HEK293 (cell line): ENCODE measurements at regions not wholly inside any gene's neighbourhood (a gene's known extent, or its start where the extent isn't known, plus 50 kb on each side); places are given as distances from the start of the nearest gene placed in this dataset.

Source experiments
- CTCF ChIA-PET: fragments of 350-600 bp; formaldehyde crosslinking; extraction: SDS; loops from one replicate; lab custom pipeline; 2021; ENCODE audit warnings: antibody characterized with exemption; lab: Yijun Ruan, JAX
- POLR2A ChIA-PET: fragments of 300-600 bp; formaldehyde crosslinking; extraction: SDS; loops from one replicate; lab custom pipeline; 2020; ENCODE audit warnings: antibody characterized with exemption, inconsistent platforms; lab: Yijun Ruan, JAX
- H3K27ac ChIP-seq: fragments of 200-500 bp; sonication (Bioruptor generic); 2 replicates; pipeline ENCODE4 v1.5.1; 2014; ENCODE audit warnings: low read depth, low read length, control low read depth, inconsistent platforms; ENCODE audit errors: extremely low read depth
- H3K36me3 ChIP-seq, 2 experiments: fragments of 200-500 bp in 1 of 2; sonication (Bioruptor generic) in 1 of 2; 1 replicate in 1 of 2; 2 replicates in 1 of 2; pipeline ENCODE4 v1.5.1; 2014 to 2017; ENCODE audit warnings: inconsistent platforms in 2 of 2, low read length in 2 of 2; ENCODE audit not compliant: control insufficient read depth in 2 of 2, insufficient read depth in 1 of 2
- H3K4me1 ChIP-seq: fragments of 200-500 bp; sonication (Bioruptor generic); 2 replicates; pipeline ENCODE4 v1.5.1; 2014; ENCODE audit warnings: mild to moderate bottlenecking, low read length, inconsistent platforms; ENCODE audit not compliant: control insufficient read depth, insufficient read depth
- H3K4me3 ChIP-seq: 2 replicates; pipeline ENCODE4 v1.5.1; 2011; ENCODE audit warnings: low read depth, mild to moderate bottlenecking, control low read depth, low read length, moderate library complexity
- H3K9me3 ChIP-seq: fragments of 200-500 bp; sonication (Bioruptor generic); 2 replicates; pipeline ENCODE4 v1.5.1; 2014; ENCODE audit warnings: low read depth, low read length, inconsistent platforms; ENCODE audit not compliant: control insufficient read depth, insufficient read depth
- BCL11A ChIP-seq: fragments of 450-650 bp; formaldehyde crosslinking; IDR thresholded peaks from 2 replicates; pipeline ENCODE4 v1.5.1; 2016; ENCODE audit warnings: low read depth, missing biosample characterization, missing genetic modification characterization
- FEZF1 ChIP-seq: fragments of 450-650 bp; formaldehyde crosslinking; IDR thresholded peaks from 2 replicates; pipeline ENCODE4 v1.5.1; 2016; ENCODE audit warnings: missing biosample characterization, missing genetic modification characterization
- MEIS1 ChIP-seq: sonication (generic); formaldehyde crosslinking; IDR thresholded peaks from 2 replicates; pipeline ENCODE4 v1.8.1; 2022; ENCODE audit warnings: missing genetic modification reagents, mild to moderate bottlenecking, borderline replicate concordance
- OSR2 ChIP-seq: fragments of 450-650 bp; formaldehyde crosslinking; IDR thresholded peaks from 2 replicates; pipeline ENCODE4 v1.5.1; 2016; ENCODE audit warnings: missing biosample characterization, missing genetic modification characterization
- PRDM1 ChIP-seq: fragments of 450-650 bp; formaldehyde crosslinking; IDR thresholded peaks from 2 replicates; pipeline ENCODE4; 2016; ENCODE audit warnings: missing biosample characterization, missing genetic modification characterization
- SCRT2 ChIP-seq: fragments of 450-650 bp; formaldehyde crosslinking; IDR thresholded peaks from 2 replicates; pipeline ENCODE4 v1.5.1; 2016; ENCODE audit warnings: missing biosample characterization, missing genetic modification characterization
- SP2 ChIP-seq: fragments of 450-650 bp; formaldehyde crosslinking; IDR thresholded peaks from 2 replicates; pipeline ENCODE4 v1.5.1; 2016; ENCODE audit warnings: missing biosample characterization, missing genetic modification characterization
- SP3 ChIP-seq: fragments of 450-650 bp; formaldehyde crosslinking; IDR thresholded peaks from 2 replicates; pipeline ENCODE4 v1.5.1; 2016; ENCODE audit warnings: missing biosample characterization, missing genetic modification characterization
- YY2 ChIP-seq: fragments of 450-650 bp; formaldehyde crosslinking; IDR thresholded peaks from 2 replicates; pipeline ENCODE4 v1.5.1; 2016; ENCODE audit warnings: missing biosample characterization, missing genetic modification characterization
- ZBTB8A ChIP-seq: fragments of 450-650 bp; formaldehyde crosslinking; IDR thresholded peaks from 2 replicates; pipeline ENCODE4 v1.5.1; 2016; ENCODE audit warnings: missing biosample characterization, missing genetic modification characterization
- ZNF19 ChIP-seq: fragments of 450-650 bp; formaldehyde crosslinking; IDR thresholded peaks from 2 replicates; pipeline ENCODE4; 2016; ENCODE audit warnings: missing biosample characterization, missing genetic modification characterization, low read depth
- ZNF202 ChIP-seq: fragments of 450-650 bp; formaldehyde crosslinking; IDR thresholded peaks from 2 replicates; pipeline ENCODE4 v1.5.1; 2016; ENCODE audit warnings: missing biosample characterization, missing genetic modification characterization, borderline replicate concordance
- ZNF37A ChIP-seq: fragments of 450-650 bp; IDR thresholded peaks from 2 replicates; pipeline ENCODE4 v1.5.1; 2018; ENCODE audit warnings: missing biosample characterization, missing genetic modification characterization
- ZNF391 ChIP-seq: fragments of 450-650 bp; formaldehyde crosslinking; IDR thresholded peaks from 2 replicates; pipeline ENCODE4 v1.5.1; 2016; ENCODE audit warnings: low read depth, missing biosample characterization, missing genetic modification characterization, borderline replicate concordance
- ZNF530 ChIP-seq: fragments of 450-650 bp; formaldehyde crosslinking; IDR thresholded peaks from 2 replicates; pipeline ENCODE4 v1.5.1; 2016; ENCODE audit warnings: low read depth, missing biosample characterization, missing genetic modification characterization
- ZNF558 ChIP-seq: fragments of 450-650 bp; formaldehyde crosslinking; IDR thresholded peaks from 2 replicates; pipeline ENCODE4 v1.5.1; 2016; ENCODE audit warnings: missing biosample characterization, missing genetic modification characterization
- ZNF585B ChIP-seq: fragments of 450-650 bp; formaldehyde crosslinking; IDR thresholded peaks from 2 replicates; pipeline ENCODE4 v1.5.1; 2016; ENCODE audit warnings: missing biosample characterization, missing genetic modification characterization
- ZNF600 ChIP-seq: fragments of 450-650 bp; formaldehyde crosslinking; IDR thresholded peaks from 2 replicates; pipeline ENCODE4 v1.5.1; 2016; ENCODE audit warnings: missing biosample characterization, missing genetic modification characterization
- ZNF621 ChIP-seq: fragments of 450-650 bp; formaldehyde crosslinking; IDR thresholded peaks from 2 replicates; pipeline ENCODE4 v1.5.1; 2017; ENCODE audit warnings: missing biosample characterization, missing genetic modification characterization
- ZNF626 ChIP-seq: fragments of 450-650 bp; sonication (Bioruptor Pico); formaldehyde crosslinking; IDR thresholded peaks from 2 replicates; pipeline ENCODE4 v1.5.1; 2018; ENCODE audit warnings: missing biosample characterization, missing genetic modification characterization, inconsistent platforms
- ZNF747 ChIP-seq: fragments of 450-650 bp; formaldehyde crosslinking; IDR thresholded peaks from 2 replicates; pipeline ENCODE4 v1.5.1; 2016; ENCODE audit warnings: missing biosample characterization, missing genetic modification characterization
- TF ChIP-seq, protein P1 (sequence below): fragments of 450-650 bp; formaldehyde crosslinking; IDR thresholded peaks from 2 replicates; pipeline ENCODE4 v1.5.1; 2017; ENCODE audit warnings: missing biosample characterization, missing genetic modification characterization
- TF ChIP-seq, protein P2 (sequence below): fragments of 450-650 bp; formaldehyde crosslinking; IDR thresholded peaks from 2 replicates; pipeline ENCODE4 v1.5.1; 2016; ENCODE audit warnings: missing biosample characterization, missing genetic modification characterization
- TF ChIP-seq, protein P3 (sequence below): fragments of 450-650 bp; formaldehyde crosslinking; IDR thresholded peaks from 2 replicates; pipeline ENCODE4 v1.5.1; 2017; ENCODE audit warnings: missing biosample characterization, missing genetic modification characterization
- TF ChIP-seq, protein P4 (sequence below): IDR thresholded peaks from 2 replicates; pipeline ENCODE4 v1.6.1; 2011; ENCODE audit warnings: mild to moderate bottlenecking, low read depth, low read length, borderline replicate concordance
- TF ChIP-seq, protein P5 (sequence below): fragments of 450-650 bp; formaldehyde crosslinking; IDR thresholded peaks from 2 replicates; pipeline ENCODE4 v1.5.1; 2017; ENCODE audit warnings: missing biosample characterization, missing genetic modification characterization

DNA sequence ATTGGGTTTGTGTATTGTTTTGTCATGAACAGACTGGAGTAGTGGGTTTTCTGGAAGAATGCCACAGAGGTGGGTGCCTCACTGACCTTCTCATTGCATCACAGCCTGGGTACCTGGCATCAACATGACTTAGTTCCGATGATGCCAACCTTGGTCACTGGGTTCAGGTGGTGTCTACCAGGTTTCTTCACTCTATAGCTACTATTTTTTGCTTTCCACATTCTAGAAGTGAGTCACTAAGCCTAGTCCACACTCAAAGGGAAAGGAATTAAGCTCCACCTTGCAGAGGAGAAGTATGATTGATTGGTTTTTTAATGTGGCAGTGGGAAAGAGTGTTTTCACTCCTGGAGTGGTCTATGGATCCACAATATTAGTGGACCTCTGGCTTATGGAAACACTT is 391.9 kb downstream of the DMRT2 start (continued):
- TF ChIP-seq, protein P1, sequence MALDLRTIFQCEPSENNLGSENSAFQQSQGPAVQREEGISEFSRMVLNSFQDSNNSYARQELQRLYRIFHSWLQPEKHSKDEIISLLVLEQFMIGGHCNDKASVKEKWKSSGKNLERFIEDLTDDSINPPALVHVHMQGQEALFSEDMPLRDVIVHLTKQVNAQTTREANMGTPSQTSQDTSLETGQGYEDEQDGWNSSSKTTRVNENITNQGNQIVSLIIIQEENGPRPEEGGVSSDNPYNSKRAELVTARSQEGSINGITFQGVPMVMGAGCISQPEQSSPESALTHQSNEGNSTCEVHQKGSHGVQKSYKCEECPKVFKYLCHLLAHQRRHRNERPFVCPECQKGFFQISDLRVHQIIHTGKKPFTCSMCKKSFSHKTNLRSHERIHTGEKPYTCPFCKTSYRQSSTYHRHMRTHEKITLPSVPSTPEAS (tag by site-specific recombination), result no peak

DNA sequence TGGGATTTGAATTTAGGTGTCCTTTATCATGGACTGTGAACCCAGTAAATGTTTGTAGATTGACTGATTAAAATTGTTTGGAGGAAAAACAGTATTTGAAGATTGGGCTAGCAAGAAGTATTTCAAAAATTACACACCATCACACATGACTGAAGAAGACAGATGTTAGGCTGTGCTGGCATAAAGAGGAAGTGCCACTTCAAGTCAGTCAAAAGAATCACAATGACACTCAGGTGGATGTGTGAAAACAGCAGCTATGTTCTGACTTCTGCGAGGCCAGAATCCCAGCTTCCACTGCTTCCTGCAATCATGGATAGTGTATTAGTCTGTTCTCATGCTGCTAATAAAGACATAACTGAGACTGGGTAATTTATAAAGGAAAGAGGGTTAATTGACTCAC is 393.3 kb downstream of the DMRT2 start:
- POLR2A ChIA-PET, result no interaction called here
- no peaks in the 10 kb centered on the region for H3K36me3 ChIP-seq
- no peaks in the 10 kb centered on the region for H3K9me3 ChIP-seq
- no peaks in the 10 kb centered on the region for H3K4me1 ChIP-seq
- TF ChIP-seq ZNF600 (no peak), ZNF747 (tag by site-specific recombination) (no peak), BCL11A (no peak), MEIS1 (CRISPR knock-in tag) (no peak), ZNF585B (no peak), ZNF558 (tag by site-specific recombination) (no peak)
- TF ChIP-seq, protein P2, sequence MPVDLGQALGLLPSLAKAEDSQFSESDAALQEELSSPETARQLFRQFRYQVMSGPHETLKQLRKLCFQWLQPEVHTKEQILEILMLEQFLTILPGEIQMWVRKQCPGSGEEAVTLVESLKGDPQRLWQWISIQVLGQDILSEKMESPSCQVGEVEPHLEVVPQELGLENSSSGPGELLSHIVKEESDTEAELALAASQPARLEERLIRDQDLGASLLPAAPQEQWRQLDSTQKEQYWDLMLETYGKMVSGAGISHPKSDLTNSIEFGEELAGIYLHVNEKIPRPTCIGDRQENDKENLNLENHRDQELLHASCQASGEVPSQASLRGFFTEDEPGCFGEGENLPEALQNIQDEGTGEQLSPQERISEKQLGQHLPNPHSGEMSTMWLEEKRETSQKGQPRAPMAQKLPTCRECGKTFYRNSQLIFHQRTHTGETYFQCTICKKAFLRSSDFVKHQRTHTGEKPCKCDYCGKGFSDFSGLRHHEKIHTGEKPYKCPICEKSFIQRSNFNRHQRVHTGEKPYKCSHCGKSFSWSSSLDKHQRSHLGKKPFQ, result no peak
- TF ChIP-seq, protein P3, sequence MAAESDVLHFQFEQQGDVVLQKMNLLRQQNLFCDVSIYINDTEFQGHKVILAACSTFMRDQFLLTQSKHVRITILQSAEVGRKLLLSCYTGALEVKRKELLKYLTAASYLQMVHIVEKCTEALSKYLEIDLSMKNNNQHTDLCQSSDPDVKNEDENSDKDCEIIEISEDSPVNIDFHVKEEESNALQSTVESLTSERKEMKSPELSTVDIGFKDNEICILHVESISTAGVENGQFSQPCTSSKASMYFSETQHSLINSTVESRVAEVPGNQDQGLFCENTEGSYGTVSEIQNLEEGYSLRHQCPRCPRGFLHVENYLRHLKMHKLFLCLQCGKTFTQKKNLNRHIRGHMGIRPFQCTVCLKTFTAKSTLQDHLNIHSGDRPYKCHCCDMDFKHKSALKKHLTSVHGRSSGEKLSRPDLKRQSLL (tag by site-specific recombination), result no peak
- TF ChIP-seq, protein P4, sequence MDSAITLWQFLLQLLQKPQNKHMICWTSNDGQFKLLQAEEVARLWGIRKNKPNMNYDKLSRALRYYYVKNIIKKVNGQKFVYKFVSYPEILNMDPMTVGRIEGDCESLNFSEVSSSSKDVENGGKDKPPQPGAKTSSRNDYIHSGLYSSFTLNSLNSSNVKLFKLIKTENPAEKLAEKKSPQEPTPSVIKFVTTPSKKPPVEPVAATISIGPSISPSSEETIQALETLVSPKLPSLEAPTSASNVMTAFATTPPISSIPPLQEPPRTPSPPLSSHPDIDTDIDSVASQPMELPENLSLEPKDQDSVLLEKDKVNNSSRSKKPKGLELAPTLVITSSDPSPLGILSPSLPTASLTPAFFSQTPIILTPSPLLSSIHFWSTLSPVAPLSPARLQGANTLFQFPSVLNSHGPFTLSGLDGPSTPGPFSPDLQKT, result no peak
- CTCF ChIA-PET, result no interaction called here
- H3K27ac ChIP-seq, result no peak overlapping the region
- no peak overlapping the region for H3K4me3 ChIP-seq

DNA sequence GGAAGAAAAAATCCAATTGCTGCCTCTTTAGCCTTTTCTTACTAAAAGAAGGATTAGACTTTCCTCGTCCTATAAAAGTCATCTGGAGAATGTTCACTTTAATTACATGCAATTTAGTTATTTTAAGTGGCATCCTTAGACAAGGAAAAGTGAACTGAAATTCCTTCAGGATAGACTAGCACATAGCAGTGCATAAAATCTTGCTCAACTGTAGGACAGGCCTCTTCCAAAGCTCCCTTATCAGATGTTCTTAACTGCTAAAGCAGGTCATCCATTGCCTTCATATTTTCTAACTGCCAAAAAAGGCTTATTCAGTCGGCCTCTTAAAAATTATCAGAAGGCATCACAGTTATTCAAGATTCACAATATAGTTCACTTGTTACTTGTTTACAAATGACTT is 396.5 kb downstream of the DMRT2 start:
- Histone ChIP-seq H3K4me3 (no peak overlapping the region), H3K4me1 (no peaks in the 10 kb centered on the region), H3K27ac (no peak overlapping the region), H3K36me3 (no peaks in the 10 kb centered on the region), H3K9me3 (no peaks in the 10 kb centered on the region)
- POLR2A ChIA-PET, result no interaction called here
- CTCF ChIA-PET, result no interaction called here
- TF ChIP-seq ZNF19 (tag by site-specific recombination) (no peak), OSR2 (tag by site-specific recombination) (no peak), ZNF530 (tag by site-specific recombination) (no peak), ZNF37A (tag by site-specific recombination) (no peak), ZNF626 (tag by site-specific recombination) (no peak)

DNA sequence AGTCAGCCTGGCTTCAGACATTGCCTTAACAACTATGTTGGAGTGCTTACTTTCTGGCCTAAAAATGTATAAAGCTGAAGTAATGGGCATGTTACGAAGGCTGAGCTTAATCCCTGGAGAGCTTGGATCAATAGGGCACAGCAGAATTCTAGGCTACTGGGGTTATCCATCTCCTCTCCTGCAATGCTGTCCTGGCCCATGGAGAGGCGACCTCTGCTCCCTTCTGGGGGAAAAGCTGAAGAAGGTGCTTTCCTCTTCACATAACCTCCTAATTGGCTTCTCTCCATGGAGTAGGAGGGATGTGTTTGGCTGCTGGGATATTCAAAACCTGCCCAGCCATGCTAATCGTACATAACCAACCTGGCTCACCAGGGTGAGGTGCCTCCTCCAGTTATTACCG is 403.5 kb downstream of the DMRT2 start:
- CTCF ChIA-PET, result interaction anchor here (1.1 to 1.2 kb wide), 2 partner anchors 27 to 149 kb away, joined by 3 read pairs; no protein-coding TSS in a partner anchor
- H3K9me3 ChIP-seq, result no peaks in the 10 kb centered on the region
- H3K4me3 ChIP-seq, result no peak overlapping the region
- H3K4me1 ChIP-seq, result peaks cover 7% of the 10 kb centered on the region; the same call in 1 of the 2 replicates
- H3K36me3 ChIP-seq, result no peaks in the 10 kb centered on the region
- no peak overlapping the region for H3K27ac ChIP-seq
- POLR2A ChIA-PET, result no interaction called here
- TF ChIP-seq ZNF391 (no peak), FEZF1 (no peak), ZNF621 (no peak), YY2 (tag by site-specific recombination) (no peak), SCRT2 (tag by site-specific recombination) (no peak), SP3 (tag by site-specific recombination) (no peak), ZNF202 (no peak), ZBTB8A (tag by site-specific recombination) (no peak), SP2 (tag by site-specific recombination) (no peak), PRDM1 (tag by site-specific recombination) (no peak)
- TF ChIP-seq, protein P5, sequence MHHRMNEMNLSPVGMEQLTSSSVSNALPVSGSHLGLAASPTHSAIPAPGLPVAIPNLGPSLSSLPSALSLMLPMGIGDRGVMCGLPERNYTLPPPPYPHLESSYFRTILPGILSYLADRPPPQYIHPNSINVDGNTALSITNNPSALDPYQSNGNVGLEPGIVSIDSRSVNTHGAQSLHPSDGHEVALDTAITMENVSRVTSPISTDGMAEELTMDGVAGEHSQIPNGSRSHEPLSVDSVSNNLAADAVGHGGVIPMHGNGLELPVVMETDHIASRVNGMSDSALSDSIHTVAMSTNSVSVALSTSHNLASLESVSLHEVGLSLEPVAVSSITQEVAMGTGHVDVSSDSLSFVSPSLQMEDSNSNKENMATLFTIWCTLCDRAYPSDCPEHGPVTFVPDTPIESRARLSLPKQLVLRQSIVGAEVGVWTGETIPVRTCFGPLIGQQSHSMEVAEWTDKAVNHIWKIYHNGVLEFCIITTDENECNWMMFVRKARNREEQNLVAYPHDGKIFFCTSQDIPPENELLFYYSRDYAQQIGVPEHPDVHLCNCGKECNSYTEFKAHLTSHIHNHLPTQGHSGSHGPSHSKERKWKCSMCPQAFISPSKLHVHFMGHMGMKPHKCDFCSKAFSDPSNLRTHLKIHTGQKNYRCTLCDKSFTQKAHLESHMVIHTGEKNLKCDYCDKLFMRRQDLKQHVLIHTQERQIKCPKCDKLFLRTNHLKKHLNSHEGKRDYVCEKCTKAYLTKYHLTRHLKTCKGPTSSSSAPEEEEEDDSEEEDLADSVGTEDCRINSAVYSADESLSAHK (tag by site-specific recombination), result no peak
